ENCODE measurements at regions not wholly inside any gene's neighbourhood (a gene's known extent, or its start where the extent isn't known, plus 50 kb on each side); places are given as distances from the start of the nearest gene placed in this dataset.

GRCh38 chr17:71494062-71494855 is 626.6 kb upstream of the SOX9 start:
- intact Hi-C loops (cut with DNase I), result no loop called here
- ATAC-seq (no peak), DNase-seq (no peak)
- TF ChIP-seq CTCF (IDR thresholded peaks at IDR 0.05), result no peak
- no peak for TF ChIP-seq POLR2A (IDR thresholded peaks at IDR 0.05)
- Histone ChIP-seq H3K9me3 (no peaks in the 10 kb centered on the region), H3K4me3 (no peak overlapping the region), H3K27ac (no peak overlapping the region), H3K36me3 (no peaks in the 10 kb centered on the region), H3K27me3 (no peaks in the 10 kb centered on the region), H3K4me1 (no peaks in the 10 kb centered on the region)
- WGBS (ENCODE audit: insufficient coverage, low coverage, low lambda C conversion rate, missing lambda C conversion rate), result 29% methylated on average over 2 of the region's 2 CpGs

DNA sequence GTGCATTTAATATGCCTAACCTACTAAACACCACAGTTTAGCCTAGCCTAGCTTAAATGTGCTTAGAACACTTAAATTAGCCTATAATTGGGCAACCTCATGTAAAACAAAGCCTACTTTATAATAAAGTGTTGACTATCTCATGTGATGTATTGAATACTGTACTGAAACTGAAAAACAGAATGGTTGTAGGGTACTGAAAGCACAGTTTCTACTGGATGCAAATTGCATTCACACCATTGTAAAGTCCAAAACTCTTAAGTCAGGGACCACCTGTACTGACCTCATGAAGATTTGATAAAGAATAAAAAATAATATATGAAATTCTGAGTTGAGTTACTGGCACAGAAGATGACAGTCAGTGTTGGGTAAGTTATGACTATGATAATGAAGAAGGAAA is 625.4 kb upstream of the SOX9 start:
- Histone ChIP-seq H3K4me3 (no peak overlapping the region), H3K36me3 (no peaks in the 10 kb centered on the region), H3K27me3 (no peaks in the 10 kb centered on the region), H3K4me1 (no peaks in the 10 kb centered on the region), H3K9me3 (no peaks in the 10 kb centered on the region), H3K27ac (no peak overlapping the region)
- ATAC-seq, result no peak
- no peak for DNase-seq
- no peak for TF ChIP-seq POLR2A (IDR thresholded peaks at IDR 0.05)
- no peak for TF ChIP-seq CTCF (IDR thresholded peaks at IDR 0.05)
- intact Hi-C loops (cut with DNase I), result no loop called here

- TF ChIP-seq POLR2A (IDR thresholded peaks at IDR 0.05), result no peak
- TF ChIP-seq CTCF (IDR thresholded peaks at IDR 0.05), result no peak
- intact Hi-C loops (cut with DNase I), result no loop called here
- DNase-seq (no peak), ATAC-seq (no peak)
- Histone ChIP-seq H3K36me3 (no peaks in the 10 kb centered on the region), H3K4me1 (no peaks in the 10 kb centered on the region), H3K9me3 (no peaks in the 10 kb centered on the region), H3K27me3 (no peaks in the 10 kb centered on the region), H3K27ac (no peak overlapping the region), H3K4me3 (no peak overlapping the region)
- WGBS (ENCODE audit: insufficient coverage, low coverage, low lambda C conversion rate, missing lambda C conversion rate), result 67% methylated on average over 2 of the region's 2 CpGs
Observed at GRCh38 chr17:71496552-71496951, 624.3 kb upstream of the SOX9 start.

GRCh38 chr17:71500761-71501555 is 619.9 kb upstream of the SOX9 start:
- H3K27ac ChIP-seq, result no peak overlapping the region
- H3K9me3 ChIP-seq, result no peaks in the 10 kb centered on the region
- 22% methylated on average over 3 of the region's 3 CpGs for WGBS (ENCODE audit: insufficient coverage, low coverage, low lambda C conversion rate, missing lambda C conversion rate)
- no peak overlapping the region for H3K4me3 ChIP-seq
- TF ChIP-seq CTCF (IDR thresholded peaks at IDR 0.05), result no peak
- TF ChIP-seq POLR2A (IDR thresholded peaks at IDR 0.05), result no peak
- DNase-seq (no peak), ATAC-seq (no peak)
- H3K36me3 ChIP-seq, result no peaks in the 10 kb centered on the region
- no peaks in the 10 kb centered on the region for H3K4me1 ChIP-seq
- intact Hi-C loops (cut with DNase I), result no loop called here
- H3K27me3 ChIP-seq, result no peaks in the 10 kb centered on the region
